Activated CD8-positive, alpha-beta memory T cell treated with anti-CD3 and anti-CD28 coated beads for 1 hour (primary cell): ENCODE measurements at regions not wholly inside any gene's neighbourhood (a gene's known extent, or its start where the extent isn't known, plus 50 kb on each side); places are given as distances from the start of the nearest gene placed in this dataset.
"Not testable (repeated sequence)": the region's sequence is repeated elsewhere in the genome, so short reads cannot be mapped to it uniquely, and the experiment has no call there.

ENCODE experiments used
- DNase-seq, 2 donors: peaks; one replicate each; pipeline ENCODE4 v3.0.0-alpha.2; 2020; ENCODE audit warnings: low read depth in 1 of 2; ENCODE audit errors: extremely low read depth in 1 of 2

DNA sequence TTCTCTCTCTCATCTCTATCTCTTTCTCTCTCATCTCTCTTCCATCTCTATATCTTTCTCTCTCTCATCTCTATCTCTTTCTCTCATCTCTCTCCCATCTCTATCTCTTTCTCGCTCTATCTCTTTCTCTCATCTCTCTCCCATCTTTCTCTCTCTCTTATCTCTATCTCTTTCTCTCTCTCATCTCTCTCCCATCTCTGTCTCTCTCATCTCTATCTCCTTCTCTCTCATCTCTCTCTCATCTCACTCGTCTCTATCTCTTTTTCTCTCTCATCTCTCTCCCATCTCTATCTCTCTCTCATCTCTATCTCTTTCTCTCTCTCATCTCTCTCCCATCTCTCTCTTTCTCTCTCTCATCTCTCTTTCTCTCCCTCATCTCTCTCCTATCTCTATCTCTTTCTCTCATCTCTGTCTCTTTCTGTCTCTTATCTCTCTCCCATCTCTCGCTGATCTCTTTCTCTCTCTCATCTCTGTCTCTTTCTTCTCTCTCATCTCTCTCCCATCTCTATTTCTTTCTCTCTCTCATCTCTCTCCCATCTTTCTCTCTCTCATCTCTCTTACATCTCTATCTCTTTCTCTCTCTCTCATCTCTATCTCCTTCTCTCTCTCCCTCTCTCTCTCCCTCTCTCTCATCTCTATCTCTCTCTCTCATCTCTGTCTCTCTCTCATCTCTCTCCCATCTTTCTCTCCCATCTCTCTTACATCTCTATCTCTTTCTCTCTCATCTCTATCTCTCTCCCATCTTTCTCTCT is 388.7 kb downstream of the NPHP4 start:
- DNase-seq: no peak

DNA sequence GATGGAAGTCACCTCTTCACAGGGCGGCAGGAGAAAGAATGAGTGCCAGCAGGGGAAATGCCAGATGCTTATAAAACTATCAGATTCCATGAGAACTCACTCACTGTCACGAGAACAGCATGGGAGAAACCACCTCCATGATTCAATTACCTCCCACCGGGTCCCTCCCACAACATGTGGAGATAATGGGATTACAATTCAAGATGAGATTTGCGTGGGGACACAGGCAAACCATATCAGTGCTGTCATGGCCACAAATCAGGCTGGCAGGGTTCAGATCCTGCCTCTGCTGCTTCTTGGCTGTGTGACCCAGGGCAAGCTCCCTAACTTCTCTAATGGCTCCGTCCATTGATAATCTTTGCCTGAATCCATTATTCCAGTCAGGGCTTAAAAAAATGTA is 389.5 kb downstream of the NPHP4 start:
- DNase-seq: not testable (repeated sequence)

DNA sequence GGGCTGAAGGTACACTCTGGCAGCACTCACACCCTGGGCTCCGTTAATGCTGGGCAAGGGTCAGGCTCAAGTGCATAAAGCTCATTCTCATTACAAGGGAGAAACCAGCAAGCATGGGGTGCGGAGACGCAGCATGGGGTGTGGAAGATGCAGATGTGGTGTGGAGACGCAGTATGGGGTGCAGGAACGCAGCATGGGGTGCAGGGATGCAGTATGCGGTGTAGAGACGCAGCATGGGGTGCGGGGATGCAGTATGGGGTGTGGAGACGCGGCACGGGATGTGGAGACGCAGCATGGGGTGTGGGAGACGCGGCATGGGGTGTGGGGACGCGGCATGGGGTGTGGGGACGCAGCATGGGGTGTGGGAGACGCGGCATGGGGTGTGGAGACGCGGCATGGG is 390.7 kb downstream of the NPHP4 start:
- DNase-seq: no peak

DNA sequence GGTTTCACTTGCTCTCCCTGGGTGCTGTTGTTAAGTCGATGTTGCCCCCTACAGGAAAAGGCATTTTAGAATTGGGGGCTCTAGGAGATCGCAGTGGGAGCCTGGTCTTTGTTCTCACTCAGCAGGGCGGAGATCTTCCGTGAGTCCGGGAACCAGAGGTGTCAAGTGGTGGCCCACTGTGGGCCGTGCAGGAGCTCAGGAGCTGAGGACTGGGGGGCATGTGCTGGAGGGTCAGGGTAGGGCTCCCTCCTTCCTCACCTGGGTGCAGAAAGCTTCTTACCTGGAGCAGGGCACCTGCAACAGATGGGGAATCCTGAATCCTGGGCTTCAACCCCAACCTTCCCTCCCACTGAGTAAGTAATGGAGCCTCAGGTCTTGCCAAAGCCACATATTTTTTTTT is 392.7 kb downstream of the NPHP4 start:
- no peak for DNase-seq

DNA sequence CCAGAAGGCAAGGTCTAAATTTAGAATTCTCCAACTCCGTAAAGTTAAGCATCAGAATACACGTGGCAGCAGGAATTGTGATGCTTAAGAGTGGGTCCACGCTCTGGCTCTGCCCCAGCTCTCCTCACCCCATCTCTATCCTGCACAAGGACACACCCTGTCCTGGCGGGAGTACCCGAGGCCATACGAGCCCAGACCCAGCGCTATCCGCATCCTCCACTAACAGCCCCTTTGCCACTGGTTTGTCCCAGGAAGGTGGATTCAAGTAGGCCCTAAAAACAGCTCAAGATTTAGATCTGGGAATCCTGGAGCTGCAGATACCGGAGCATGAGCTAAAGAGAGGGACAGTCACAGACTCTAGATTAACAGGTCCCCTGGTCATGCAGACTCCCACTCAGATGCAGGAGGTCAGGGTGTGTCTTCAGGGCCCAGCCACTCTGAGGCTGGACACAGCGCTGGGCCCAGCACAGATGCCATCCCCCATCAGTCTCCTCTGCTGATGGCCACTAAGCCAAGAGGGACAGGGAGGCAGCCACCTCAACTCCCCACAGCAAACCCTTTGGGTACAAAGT is 393.3 kb downstream of the NPHP4 start:
- no peak for DNase-seq

DNA sequence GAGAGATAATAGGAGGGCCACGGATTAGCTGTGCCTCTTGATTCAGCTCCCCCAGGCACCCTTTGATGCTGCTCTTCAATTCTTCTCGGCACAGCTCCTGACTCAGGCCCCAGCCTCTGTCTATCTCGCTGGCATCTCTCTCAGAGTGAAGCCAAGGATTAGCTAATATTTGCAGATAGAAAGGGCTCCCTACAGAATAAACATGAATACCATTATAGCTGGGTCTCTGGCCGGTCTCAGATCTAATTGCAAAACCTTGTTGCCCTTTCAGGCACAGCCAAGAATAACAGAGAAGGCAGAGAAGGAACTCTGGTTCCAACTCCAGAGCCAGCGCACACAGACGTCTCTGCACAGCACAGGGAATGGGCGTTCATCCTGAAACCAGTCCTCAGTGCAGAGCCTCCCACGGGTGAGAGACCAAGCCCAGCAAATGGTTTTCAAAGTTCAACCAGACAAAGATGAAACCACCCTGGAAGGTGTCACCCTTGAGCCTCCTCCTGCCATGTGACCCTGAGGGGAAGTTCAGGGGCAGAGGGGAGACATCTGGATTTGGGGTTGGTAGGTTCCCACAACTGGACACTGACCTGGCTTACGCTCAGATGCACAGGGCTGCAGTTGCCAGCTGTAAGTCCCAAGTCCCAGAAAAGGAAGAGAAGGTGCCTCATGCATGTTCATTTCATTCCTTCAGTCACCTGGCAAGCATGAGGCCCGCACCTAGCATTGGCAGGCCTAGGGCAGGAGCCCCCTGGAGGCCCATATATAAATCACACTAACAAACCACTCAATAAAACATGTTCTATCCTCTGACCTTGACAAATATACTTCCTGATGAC is 394.0 kb downstream of the NPHP4 start:
- no peak for DNase-seq

DNA sequence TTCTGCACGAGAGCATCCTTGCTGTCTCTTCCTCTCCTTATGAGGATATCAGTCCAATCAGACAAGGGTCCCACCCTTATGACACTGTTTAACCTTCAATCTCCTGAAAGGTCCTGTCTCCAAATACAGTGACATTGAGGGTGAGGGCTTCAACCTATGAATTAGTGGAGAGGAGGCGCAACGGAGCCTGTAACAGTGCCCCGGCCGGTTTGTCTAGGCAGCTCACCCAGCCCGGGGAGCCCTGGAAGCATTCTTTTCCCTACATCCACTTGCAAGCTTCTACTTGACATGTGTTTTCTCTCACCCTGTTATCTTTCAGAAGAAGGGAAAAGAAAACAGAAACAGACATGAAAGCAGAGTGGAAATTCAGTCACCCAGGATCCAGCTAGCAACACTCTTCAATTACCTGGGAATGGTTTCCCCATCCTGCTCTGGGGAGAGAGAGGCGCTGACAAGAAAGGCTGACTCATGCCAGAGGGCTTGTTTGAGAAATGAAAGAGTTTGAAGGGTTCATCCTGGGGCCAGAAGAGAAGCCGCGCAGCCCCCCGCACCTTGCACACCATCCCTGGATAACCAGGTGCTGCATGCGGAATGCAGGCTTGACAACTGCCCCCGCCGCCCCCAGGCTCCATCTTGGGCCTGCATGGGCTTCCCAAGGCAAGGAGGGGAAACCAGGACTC is 394.9 kb downstream of the NPHP4 start:
- DNase-seq: no peak

DNA sequence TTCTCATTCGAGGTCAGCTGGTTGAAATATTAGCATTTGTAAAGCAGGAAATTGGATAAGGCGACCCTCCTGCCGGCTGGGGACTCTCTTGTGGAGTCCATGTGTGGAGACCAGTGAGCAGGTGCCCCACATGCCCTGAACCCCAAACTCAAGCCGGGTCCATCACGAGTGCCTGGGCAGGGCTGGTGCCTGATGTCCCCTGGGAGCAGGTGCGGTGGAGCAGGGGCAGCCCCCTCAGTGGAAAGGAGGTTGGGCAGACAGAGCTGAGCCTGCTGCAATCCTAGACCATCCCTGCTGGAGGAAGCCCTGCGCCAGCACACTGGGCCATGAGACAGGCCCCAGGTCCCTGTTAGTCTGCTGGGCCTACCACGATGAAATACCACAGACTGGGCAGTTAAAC is 395.6 kb downstream of the NPHP4 start:
- DNase-seq: no peak

DNA sequence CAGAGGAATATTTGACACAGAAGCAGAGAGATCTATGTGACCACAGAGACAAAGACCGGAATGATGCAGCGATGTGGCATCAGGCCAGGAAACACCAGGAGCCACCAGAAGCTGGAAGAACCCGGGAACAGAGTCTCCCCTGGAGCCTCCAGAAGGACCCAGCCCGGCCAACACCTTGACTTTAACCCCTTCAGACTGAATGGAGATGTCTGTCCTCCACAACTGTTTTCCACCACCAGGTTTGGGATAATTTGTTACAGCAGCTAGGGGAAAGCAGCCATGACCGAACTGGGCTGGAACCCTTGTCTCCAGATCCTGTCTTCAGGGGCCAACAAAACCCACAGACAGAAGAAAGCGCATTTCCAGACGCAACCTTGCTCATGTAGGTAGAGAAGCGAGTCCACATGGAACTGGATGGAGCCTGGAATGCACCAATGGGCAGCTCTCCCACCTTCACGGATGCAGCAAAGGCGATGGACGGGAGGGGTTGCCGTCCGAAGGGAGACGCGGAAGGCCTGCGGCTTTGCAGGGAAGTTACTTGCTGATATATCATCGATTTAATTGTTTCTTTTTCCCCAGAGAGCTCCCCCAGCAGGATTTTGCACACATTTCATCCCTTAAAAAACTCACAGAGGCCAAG is 396.6 kb downstream of the NPHP4 start:
- DNase-seq: no peak

DNA sequence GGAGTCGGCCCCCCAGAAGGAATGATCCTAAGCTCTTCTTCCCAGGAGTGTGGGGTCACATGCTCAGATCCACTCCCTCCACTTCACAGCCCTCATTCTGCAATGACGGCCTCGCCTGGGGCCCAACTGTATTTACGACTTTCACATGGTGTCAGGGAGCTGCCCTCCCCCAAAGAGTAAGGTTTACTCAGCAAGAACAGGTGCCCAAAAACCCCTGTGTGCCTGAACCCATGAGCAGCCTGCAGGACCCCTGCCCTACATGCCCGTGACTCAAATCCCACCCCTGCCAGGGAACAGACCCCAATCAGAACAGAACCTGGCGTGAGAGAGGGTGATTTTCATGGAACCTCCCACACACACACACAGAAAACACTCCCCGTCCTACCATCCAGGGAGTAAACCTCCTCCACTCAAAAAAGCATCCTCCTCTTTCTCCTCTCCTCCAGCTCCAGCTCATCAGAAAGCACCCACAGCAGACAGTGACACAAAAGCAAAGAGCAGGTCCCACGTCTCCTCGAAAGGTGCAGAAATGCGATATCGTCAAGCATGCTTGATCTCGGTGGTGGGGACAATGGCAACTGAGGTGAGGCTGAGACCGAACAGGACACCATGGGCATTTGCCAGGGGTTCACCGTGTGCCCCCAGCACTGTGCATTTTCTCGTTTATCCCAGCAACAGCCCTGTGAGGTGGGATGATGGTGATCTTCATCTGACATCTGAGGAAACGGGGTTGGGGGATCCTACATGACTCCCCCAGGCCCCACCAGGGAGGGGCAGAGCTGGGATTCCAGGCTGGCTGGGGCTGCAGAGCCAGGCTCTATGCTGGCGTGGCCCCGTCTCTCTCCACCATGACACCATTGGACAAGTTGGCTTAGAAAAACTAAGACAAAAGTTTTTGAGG is 397.9 kb downstream of the NPHP4 start:
- no peak for DNase-seq

DNA sequence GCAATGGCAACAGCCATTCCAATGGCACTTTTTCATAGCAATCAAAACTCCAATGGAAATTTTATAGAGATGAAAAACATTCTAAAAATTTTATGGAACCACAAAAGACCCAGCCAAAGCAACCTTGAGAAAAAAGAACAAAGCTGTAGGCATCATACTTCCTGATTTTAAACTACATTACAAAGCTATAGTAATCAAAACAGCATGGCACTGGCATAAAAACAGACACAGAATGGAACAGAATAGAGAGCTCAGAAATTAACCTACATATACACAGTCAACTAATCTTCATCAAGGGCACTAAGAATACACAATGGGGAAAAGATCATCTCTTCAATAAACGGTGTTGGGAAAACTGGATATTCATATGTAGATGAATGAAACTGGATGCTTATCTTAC is 401.5 kb downstream of the NPHP4 start:
- DNase-seq: no peak

DNA sequence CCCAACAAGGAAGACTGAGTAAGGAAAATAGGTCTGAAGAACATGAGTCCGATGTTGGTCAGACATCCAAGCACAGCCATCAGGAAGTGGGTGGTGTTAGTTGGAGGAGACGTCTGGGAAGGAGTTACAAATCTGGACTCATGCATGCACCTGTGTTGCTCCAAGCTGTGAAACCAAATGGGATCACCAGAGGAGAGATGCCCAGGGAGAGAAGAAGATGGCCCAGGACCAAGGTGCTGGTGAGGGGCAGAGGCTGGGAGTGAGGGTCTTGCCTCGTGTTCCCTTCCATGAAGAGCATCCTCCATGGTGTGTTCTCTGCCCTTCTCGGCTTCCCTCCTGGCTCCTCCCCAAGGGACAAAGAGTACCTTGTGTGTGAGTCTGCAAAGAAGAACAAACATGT is 405.6 kb downstream of the NPHP4 start:
- no peak for DNase-seq

DNA sequence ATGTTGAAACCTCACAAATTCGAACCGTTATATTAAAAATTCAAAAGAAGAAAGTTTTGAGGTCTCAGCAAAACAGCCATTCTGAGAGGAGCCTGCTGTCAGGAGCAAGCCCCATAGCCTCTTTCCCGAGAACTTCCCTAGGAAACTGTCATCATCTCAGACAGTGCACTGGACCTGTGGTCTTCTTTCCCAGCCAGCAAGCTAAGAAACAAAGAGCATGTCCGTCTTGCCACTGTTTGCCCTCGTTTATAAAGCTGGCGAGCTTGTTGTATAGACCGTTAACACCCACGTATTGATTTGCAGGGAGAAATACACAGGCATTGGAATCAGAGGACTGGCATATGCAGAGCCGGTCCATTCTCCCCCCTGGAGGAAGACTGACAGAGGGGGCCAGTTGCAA is 407.0 kb downstream of the NPHP4 start:
- DNase-seq: no peak

DNA sequence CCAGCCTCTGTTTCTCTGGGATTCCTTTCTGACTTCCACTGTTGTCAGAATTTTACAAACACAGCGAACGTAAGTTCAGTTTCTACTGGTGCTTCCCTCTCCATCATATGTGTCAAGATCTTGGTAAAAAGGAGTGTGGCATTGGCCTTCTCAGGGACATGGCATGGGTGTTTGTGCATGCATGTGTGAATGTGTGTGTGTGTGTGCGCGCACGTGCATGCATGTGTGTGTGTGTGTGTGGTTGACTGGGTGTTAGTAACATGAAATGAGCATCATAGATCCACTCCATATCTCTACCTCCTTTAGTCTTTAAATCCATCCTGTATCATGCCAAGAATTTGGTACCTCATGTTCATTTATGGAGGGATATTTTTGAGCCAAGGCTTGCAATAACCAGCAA is 411.3 kb downstream of the NPHP4 start:
- no peak for DNase-seq

DNA sequence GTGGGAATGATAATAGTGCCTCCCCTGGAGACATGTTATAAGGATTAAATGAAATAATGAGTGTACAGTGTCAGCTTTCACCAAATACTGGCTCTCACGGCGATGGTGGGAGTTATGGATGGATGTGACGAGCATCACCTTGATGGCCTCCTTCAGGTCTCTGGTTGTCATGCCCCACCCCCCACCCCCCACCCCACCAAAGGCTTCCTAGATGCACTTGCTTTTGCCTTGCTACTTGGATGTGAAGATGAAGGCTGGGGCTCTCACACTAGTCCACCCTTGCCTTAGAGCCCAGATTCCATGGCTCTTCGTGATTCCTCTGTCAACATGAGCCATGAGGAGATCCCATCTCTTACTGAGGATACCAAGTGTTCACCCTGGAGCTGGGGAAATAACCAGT is 412.3 kb downstream of the NPHP4 start:
- DNase-seq: no peak

DNA sequence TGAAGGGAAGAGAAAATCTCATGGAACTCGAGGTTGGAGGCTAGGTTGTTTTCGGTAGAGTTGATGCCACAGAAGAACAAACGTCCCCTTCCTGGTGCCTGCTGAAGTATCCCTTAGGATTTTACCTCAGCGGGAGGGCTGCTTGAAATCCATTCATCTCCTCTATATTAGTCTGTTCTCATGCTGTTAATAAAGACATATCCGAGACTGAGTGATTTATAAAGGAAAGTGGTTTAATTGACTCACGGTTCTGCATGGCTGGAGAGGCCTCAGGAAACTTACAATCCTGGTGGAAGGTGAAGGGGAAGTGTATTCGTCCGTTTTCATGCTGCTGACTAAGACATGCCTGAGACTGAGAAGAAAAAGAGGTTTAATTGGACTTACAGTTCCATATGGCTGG is 413.5 kb downstream of the NPHP4 start:
- no peak for DNase-seq

DNA sequence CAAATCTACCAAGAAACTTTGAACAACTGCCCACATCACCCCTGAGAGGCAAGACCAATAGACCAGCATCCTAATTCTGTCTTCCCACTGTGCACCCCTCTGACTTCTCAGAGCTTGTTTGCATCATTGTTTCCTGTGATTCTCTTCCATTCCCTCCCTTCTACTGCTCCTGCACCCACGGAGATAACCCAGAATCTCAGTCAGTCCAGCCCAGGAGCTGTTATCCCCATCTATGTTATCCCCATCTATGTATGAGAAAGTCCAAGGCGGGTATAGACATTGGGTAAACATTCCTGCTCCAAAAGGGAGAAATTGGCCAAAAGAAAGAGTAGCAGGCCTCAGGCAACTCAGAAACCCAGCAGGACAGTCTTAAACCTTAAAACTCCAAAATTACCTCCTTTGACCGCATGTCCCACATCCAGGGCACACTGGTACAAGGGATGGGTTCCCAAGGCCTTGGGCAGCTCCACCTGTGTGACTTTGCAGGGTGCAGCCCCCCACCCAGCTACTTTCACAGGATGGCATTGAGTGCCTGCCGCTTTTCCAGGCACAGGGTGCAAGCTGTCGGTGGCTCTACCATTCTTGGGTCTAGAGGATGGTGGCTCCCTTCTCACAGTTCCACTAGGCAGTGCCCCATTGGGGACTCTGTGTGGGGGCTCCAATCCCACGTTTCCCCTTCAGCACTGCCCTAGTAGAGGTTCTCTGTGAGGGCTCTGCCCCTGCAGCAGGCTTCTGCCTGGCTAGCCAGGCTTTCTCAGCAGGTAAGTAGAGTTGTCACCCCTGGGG is 414.8 kb downstream of the NPHP4 start:
- no peak for DNase-seq

DNA sequence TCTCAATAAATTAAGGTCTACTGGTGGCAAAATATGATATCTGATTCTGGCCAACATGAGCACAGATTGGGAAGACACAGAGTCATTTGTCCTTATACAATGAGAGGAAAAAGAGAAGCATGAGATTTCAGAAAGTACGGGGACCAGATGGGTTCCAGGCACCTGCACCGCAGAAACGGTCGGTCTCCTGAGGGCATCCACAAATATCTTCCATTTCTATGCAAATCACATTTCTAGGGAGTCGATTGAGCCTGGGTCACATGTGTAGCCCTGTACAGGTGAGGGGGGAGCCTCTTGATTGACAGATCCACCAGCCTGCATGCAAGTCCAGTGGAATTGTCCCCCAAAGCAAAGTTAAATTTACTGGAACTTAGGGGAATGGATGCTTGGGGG is 415.6 kb downstream of the NPHP4 start:
- DNase-seq: no peak

DNA sequence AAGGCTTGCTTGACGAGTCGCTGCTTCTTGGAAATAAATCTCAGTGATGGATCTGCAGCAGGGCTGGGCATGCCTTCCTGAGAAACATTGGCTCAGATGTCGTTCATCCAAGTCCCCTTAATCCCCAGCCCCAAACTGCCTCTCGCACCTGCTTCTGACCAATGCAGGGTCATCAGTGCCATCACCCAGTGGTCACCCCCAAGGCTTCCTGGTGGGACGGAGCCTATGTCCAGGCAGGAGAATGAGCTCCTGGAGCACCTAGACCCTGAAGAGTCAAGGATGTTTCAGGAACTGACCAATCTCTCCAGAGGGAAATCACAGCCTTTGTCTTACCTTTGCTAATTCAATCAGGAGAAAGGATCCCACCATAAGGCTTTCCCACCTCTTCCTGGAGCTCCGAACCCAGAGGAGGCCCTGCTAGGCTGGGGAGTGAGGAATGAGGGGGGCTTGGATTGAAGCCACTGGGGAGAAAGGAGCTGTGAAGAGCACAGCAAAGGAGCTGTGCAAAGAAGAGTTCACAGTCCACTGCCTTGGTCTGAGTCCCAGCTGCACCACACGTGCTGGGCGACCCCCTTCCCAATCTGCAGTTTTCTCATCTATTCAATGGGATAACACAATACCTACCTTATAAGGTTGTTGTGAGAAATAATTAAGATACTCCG is 416.1 kb downstream of the NPHP4 start:
- no peak for DNase-seq
